Neural crest cell (in vitro differentiated cells): ENCODE measurements at regions not wholly inside any gene's neighbourhood (a gene's known extent, or its start where the extent isn't known, plus 50 kb on each side); places are given as distances from the start of the nearest gene placed in this dataset.
A peak's percentile ranks its signal among the peaks of the same experiment; 100 is the strongest.

ENCODE experiments used
- DNase-seq: peaks from one replicate; pipeline ENCODE4 v3.0.0; 2021; ENCODE audit warnings: low read depth, mixed read lengths, low spot score
- H3K27ac Mint-ChIP-seq: one replicate; pipeline ENCODE4 v1.8.0; 2021; ENCODE audit warnings: mild to moderate bottlenecking, mixed read lengths; ENCODE audit not compliant: unreplicated experiment
- H3K27me3 Mint-ChIP-seq: 2 replicates; pipeline ENCODE4 v1.8.0; 2021; ENCODE audit warnings: low read depth, mild to moderate bottlenecking, mixed read lengths
- H3K36me3 Mint-ChIP-seq: 2 replicates; pipeline ENCODE4 v1.8.0; 2021; ENCODE audit warnings: low read depth, mild to moderate bottlenecking, mixed read lengths
- H3K4me1 Mint-ChIP-seq: 2 replicates; pipeline ENCODE4 v1.8.0; 2021; ENCODE audit warnings: mixed read lengths
- H3K4me3 Mint-ChIP-seq: one replicate; pipeline ENCODE4 v1.8.0; 2021; ENCODE audit warnings: mild to moderate bottlenecking, mixed read lengths
- H3K9me3 Mint-ChIP-seq: 2 replicates; pipeline ENCODE4 v1.8.0; 2021; ENCODE audit warnings: mixed read lengths
- CTCF ChIP-seq: fragments of 200-600 bp; sonication (generic); conservative IDR thresholded peaks from 2 replicates; pipeline ENCODE4 v1.5.0; 2021; ENCODE audit warnings: antibody characterized with exemption, mild to moderate bottlenecking

- Mint-ChIP-seq H3K36me3 (peaks cover 14% of the 10 kb centered on the region), H3K27ac (no peak overlapping the region), H3K9me3 (peaks cover 10% of the 10 kb centered on the region), H3K4me3 (no peak overlapping the region), H3K27me3 (no peaks in the 10 kb centered on the region), H3K4me1 (peaks cover 9% of the 10 kb centered on the region)
- no peak for TF ChIP-seq CTCF
- no peak for DNase-seq
Observed at GRCh38 chr18:66694852-66695251, 91.0 kb upstream of the CDH19 start.

DNA sequence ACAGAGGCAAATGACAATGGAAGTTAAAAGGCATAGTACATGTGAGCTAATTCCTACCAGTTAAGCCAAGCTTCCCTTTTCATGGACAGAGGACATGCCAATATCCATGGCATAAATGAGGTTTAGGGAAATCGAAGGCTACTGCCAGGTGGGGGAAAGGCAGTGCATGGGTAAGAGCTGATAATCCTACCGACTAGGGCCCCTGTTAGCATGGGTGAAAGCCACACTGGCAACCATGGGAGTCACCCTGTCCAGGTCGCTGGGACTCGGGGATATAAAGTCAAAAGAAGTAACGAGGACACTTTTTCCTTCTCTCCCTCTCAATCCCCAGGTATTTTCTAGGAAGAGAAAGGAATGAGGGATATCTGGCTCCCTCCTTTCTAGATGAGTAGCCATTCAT lies 83.7 kb upstream of the CDH19 start:
- H3K27ac Mint-ChIP-seq: no peak overlapping the region
- no peak for TF ChIP-seq CTCF
- no peaks in the 10 kb centered on the region for H3K27me3 Mint-ChIP-seq
- H3K4me3 Mint-ChIP-seq: no peak overlapping the region
- DNase-seq: no peak
- H3K9me3 Mint-ChIP-seq: peaks cover 7% of the 10 kb centered on the region
- H3K4me1 Mint-ChIP-seq: peaks cover 15% of the 10 kb centered on the region
- peaks cover 20% of the 10 kb centered on the region for H3K36me3 Mint-ChIP-seq

DNA sequence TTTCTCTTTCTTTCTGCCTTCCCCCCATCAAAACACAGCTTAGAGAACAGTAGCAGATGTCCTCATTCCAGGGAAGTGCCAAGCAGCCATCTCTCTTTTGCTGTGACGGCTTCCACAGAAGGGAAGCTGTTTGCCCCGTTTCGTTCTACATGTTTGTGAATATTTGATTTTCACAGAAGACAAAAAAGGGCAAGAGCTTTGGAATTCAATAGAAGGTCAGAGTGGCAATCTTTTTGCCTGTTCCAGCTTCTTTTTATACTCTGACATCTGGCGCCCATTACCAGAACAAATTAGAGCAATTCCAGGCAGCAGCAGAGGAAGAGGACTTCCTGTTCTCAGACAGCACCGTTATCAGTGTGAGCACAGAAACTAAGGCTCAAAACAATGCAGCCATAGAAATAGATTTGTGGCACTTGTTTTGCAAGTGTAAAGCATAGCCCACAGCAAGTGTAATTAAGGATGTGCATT lies 79.0 kb upstream of the CDH19 start:
- H3K9me3 Mint-ChIP-seq: peaks cover 4% of the 10 kb centered on the region
- peak overlapping the region; percentile 83 for H3K4me3 Mint-ChIP-seq

GRCh38 chr18:66676699-66677098 lies 72.8 kb upstream of the CDH19 start:
- no peak for DNase-seq
- TF ChIP-seq CTCF: no peak
- Mint-ChIP-seq H3K27ac (no peak overlapping the region), H3K4me3 (no peak overlapping the region), H3K9me3 (peaks cover 6% of the 10 kb centered on the region), H3K4me1 (peaks cover 22% of the 10 kb centered on the region), H3K27me3 (no peaks in the 10 kb centered on the region), H3K36me3 (peaks cover 13% of the 10 kb centered on the region)

More for the DNA sequence above, 79.0 kb upstream of the CDH19 start:
- peak; percentile 4 for DNase-seq
- H3K4me1 Mint-ChIP-seq: peaks cover 35% of the 10 kb centered on the region
- peak overlapping the region; percentile 99 for H3K27ac Mint-ChIP-seq
- no peaks in the 10 kb centered on the region for H3K27me3 Mint-ChIP-seq
- TF ChIP-seq CTCF: no peak
- peaks cover 22% of the 10 kb centered on the region for H3K36me3 Mint-ChIP-seq

DNA sequence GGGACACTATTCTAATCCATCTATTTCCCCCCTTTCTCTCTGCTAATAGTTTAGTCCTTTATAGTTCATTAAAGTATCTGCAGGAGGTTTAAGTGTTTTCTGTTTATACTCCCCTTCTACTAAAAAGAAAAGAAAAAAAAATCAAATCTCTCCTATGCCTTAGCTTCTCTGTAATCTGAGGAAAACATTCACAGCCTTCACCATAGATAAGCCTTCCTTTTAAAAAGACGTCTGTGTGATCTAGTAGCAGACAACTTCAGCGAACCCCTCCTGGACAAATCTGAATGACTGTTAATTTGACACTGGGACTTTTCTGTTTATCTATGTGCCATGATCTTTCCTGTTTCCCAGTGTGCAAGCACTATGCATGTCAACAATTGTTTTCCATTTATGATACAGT lies 70.4 kb upstream of the CDH19 start:
- Mint-ChIP-seq H3K36me3 (peaks cover 13% of the 10 kb centered on the region), H3K9me3 (peaks cover 6% of the 10 kb centered on the region), H3K27ac (no peak overlapping the region), H3K27me3 (no peaks in the 10 kb centered on the region), H3K4me1 (peaks cover 14% of the 10 kb centered on the region), H3K4me3 (no peak overlapping the region)
- TF ChIP-seq CTCF: no peak
- no peak for DNase-seq

GRCh38 chr18:66668706-66669105 lies 64.8 kb upstream of the CDH19 start:
- H3K27me3 Mint-ChIP-seq: no peaks in the 10 kb centered on the region
- no peak for TF ChIP-seq CTCF
- no peak overlapping the region for H3K27ac Mint-ChIP-seq
- no peak overlapping the region for H3K4me3 Mint-ChIP-seq
- peaks cover under 1% of the 10 kb centered on the region for H3K36me3 Mint-ChIP-seq
- H3K9me3 Mint-ChIP-seq: peaks cover 3% of the 10 kb centered on the region
- no peak for DNase-seq
- peaks cover 4% of the 10 kb centered on the region for H3K4me1 Mint-ChIP-seq
